Gastroesophageal sphincter (tissue), 3 donors: ENCODE measurements at regions not wholly inside any gene's neighbourhood (a gene's known extent, or its start where the extent isn't known, plus 50 kb on each side); places are given as distances from the start of the nearest gene placed in this dataset.
"Not testable (repeated sequence)": the region's sequence is repeated elsewhere in the genome, so short reads cannot be mapped to it uniquely, and the experiment has no call there.

Experiments
- EP300 ChIP-seq: sonication (generic); formaldehyde crosslinking; IDR thresholded peaks from one replicate; pipeline ENCODE4 v1.6.1; 2017; ENCODE audit warnings: antibody characterized with exemption, mild to moderate bottlenecking
- POLR2A ChIP-seq, 2 donors: fragments of 450-650 bp; IDR thresholded peaks; one replicate each; pipeline ENCODE4 v1.6.1; 2017; ENCODE audit warnings: antibody characterized with exemption in 2 of 2, mild to moderate bottlenecking in 2 of 2, moderate library complexity in 1 of 2
- TF ChIP-seq, protein P1 (sequence below), 4 experiments: fragments of 200-600 bp in 2 of 4; fragments of 450-650 bp in 2 of 4; sonication (generic) in 1 of 4; IDR thresholded peaks; one replicate each; pipeline ENCODE4 v1.5.1; 2017 to 2019; ENCODE audit warnings: antibody characterized with exemption in 4 of 4, mild to moderate bottlenecking in 2 of 4, moderate library complexity in 2 of 4

DNA sequence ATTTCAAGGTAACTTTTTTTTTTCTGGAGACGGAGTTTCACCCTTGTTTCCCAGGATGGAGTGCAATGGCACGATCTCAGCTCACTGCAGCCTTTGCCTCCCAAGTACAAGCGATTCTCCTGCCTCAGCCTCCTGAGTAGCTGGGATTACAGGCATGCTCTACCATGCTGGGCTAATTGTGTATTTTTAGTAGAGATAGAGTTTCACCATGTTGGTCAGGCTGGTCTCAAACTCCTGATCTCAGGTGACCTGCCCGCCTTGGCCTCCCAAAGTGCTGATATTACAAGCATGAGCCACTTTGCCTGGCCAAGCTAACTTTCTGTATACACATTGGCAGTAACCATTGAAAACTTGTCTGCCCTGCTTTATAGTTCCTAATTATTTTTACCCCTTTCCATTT lies 79.1 kb downstream of the ARRDC3 start:
- TF ChIP-seq, protein P1, sequence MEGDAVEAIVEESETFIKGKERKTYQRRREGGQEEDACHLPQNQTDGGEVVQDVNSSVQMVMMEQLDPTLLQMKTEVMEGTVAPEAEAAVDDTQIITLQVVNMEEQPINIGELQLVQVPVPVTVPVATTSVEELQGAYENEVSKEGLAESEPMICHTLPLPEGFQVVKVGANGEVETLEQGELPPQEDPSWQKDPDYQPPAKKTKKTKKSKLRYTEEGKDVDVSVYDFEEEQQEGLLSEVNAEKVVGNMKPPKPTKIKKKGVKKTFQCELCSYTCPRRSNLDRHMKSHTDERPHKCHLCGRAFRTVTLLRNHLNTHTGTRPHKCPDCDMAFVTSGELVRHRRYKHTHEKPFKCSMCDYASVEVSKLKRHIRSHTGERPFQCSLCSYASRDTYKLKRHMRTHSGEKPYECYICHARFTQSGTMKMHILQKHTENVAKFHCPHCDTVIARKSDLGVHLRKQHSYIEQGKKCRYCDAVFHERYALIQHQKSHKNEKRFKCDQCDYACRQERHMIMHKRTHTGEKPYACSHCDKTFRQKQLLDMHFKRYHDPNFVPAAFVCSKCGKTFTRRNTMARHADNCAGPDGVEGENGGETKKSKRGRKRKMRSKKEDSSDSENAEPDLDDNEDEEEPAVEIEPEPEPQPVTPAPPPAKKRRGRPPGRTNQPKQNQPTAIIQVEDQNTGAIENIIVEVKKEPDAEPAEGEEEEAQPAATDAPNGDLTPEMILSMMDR (IDR thresholded peaks at IDR 0.05): not testable (repeated sequence)
- TF ChIP-seq POLR2A (IDR thresholded peaks at IDR 0.05); EP300: not testable (repeated sequence)
